ENCODE measurements at regions not wholly inside any gene's neighbourhood (a gene's known extent, or its start where the extent isn't known, plus 50 kb on each side); places are given as distances from the start of the nearest gene placed in this dataset.

DNA sequence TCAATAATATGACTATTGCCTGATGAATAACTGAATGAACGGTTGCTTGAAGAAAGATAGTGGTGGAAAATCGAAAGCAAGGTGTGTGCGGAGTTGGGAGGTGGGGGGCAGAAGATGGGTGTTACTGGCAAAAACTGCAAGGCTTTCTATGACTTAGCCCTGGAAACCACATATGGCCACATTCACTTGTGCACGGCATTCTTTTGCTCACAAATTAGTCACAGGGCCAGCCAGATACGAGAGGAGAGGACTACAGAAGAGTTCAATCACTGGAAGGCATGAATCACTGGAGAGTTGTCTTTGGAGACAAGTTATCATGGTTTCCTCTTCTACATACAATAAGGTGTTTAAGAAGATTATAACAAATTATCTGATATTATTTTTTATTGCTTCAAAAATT is 626.5 kb upstream of the CPEB2 start:
- TF ChIP-seq, protein P1, sequence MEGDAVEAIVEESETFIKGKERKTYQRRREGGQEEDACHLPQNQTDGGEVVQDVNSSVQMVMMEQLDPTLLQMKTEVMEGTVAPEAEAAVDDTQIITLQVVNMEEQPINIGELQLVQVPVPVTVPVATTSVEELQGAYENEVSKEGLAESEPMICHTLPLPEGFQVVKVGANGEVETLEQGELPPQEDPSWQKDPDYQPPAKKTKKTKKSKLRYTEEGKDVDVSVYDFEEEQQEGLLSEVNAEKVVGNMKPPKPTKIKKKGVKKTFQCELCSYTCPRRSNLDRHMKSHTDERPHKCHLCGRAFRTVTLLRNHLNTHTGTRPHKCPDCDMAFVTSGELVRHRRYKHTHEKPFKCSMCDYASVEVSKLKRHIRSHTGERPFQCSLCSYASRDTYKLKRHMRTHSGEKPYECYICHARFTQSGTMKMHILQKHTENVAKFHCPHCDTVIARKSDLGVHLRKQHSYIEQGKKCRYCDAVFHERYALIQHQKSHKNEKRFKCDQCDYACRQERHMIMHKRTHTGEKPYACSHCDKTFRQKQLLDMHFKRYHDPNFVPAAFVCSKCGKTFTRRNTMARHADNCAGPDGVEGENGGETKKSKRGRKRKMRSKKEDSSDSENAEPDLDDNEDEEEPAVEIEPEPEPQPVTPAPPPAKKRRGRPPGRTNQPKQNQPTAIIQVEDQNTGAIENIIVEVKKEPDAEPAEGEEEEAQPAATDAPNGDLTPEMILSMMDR (IDR thresholded peaks at IDR 0.05; ENCODE audit: low read length), result no peak
- TF ChIP-seq EZH2 (optimal IDR thresholded peaks at IDR 0.05; ENCODE audit: low read depth, low read length), result no peak
- no peak for TF ChIP-seq EZH2phosphoT487 (IDR thresholded peaks at IDR 0.05; ENCODE audit: low read length)

Data from MM.1S (cell line).